NOMO-1 treated with dmso at 0.1 percent for 144 hours (cell line): ENCODE measurements at regions not wholly inside any gene's neighbourhood (a gene's known extent, or its start where the extent isn't known, plus 50 kb on each side); places are given as distances from the start of the nearest gene placed in this dataset.

Experiments
- DNase-seq: peaks from one replicate; lab custom pipeline; 2025; ENCODE audit not compliant: unreplicated experiment; lab: John Stamatoyannopoulos, UW

DNA sequence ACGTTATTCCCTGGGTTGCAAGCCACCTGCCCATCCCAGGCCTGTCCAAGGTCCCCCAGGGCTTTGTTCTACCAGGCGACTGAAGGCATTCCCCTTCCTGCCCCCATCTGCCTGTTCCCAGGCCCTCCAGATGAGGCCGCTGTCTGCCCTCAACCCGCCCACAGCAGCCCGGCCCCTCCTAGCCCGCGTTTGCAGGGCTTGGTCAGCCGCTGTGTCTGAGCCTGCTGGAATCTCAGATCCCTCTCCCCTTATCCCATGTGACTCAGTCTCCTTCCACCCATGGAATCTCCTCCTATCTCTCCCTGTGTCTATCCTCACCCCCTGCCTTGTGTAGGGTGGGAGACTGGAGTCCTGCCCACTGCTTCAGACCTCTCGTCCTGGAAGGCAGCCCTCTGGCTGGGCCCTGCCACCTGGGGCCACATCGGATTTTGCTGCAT is 186.0 kb upstream of the TNRC6C start:
- DNase-seq = peak; percentile 34

GRCh38 chr17:77772899-77773358 is 185.6 kb upstream of the TNRC6C start:
- DNase-seq = no peak

DNA sequence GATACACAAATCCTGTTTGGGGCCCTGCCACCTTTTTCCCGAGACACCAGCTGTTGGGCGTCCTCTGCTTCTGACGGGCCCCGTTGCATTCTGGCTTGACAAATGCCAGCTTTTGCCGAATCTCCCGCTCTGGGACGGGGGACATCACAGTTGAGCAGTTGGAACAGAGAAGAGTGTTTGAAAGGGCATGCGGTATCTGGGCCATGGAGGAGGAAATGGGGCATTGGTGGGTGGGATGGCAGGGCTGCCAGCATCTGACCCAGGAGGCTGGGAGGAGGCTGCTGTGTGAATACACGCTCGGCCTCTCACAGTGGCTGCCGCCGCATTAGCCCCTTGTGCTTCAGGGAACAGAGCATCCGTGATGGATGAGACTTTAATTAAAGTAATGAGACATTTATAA is 184.3 kb upstream of the TNRC6C start:
- no peak for DNase-seq

GRCh38 chr17:77778636-77779489 is 179.6 kb upstream of the TNRC6C start:
- no peak for DNase-seq

DNA sequence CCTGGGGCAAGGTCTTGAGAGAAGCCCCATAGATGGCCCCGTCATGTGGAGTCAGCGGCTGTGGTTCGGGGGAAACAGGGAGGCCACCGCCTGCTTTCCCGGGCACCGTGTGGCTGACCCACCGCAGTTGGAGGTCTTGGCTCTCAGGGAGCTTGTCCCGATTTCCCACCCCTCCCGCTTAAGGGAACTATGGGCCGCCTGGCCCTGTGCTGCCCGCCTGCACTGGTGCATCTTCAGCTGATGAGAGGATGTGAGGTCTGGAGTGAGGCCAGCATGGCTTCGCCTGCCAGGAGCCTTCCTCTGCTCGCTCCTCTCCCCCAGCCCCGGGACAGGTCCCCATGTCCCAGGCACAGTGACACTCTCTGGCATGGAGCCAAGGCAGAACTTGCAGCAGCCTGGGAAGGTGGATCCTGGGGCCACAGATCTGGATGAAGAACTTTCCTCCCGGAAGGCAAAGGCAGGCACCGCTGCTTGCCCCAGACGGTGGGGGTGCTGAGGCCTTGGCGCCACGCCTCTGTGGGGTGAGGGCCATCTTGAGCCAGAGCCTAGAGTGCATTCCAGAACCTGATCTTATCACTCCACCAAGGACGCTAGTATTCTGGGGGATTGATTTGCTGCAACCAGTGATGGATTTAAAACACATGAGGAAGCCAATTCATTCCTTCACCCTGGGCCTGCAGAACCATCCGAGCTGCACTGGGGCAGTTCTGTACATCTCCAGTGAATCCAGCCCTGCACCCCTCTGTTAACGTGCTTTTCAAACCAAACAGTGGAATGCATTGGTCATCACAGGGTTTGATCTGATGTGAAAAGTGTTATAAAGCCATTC is 178.6 kb upstream of the TNRC6C start:
- no peak for DNase-seq

- DNase-seq = no peak
Measured at GRCh38 chr17:77781536-77781935, 177.0 kb upstream of the TNRC6C start.

- no peak for DNase-seq
Measured at GRCh38 chr17:77782201-77782600, 176.3 kb upstream of the TNRC6C start.

GRCh38 chr17:77782611-77783010 is 175.9 kb upstream of the TNRC6C start:
- no peak for DNase-seq

GRCh38 chr17:77783991-77784820 is 174.3 kb upstream of the TNRC6C start:
- no peak for DNase-seq

- no peak for DNase-seq
Measured at GRCh38 chr17:77785312-77785905, 173.1 kb upstream of the TNRC6C start.

GRCh38 chr17:77786090-77786489 is 172.4 kb upstream of the TNRC6C start:
- DNase-seq = no peak

- DNase-seq = no peak
Measured at GRCh38 chr17:77786740-77787505, 171.6 kb upstream of the TNRC6C start.

DNA sequence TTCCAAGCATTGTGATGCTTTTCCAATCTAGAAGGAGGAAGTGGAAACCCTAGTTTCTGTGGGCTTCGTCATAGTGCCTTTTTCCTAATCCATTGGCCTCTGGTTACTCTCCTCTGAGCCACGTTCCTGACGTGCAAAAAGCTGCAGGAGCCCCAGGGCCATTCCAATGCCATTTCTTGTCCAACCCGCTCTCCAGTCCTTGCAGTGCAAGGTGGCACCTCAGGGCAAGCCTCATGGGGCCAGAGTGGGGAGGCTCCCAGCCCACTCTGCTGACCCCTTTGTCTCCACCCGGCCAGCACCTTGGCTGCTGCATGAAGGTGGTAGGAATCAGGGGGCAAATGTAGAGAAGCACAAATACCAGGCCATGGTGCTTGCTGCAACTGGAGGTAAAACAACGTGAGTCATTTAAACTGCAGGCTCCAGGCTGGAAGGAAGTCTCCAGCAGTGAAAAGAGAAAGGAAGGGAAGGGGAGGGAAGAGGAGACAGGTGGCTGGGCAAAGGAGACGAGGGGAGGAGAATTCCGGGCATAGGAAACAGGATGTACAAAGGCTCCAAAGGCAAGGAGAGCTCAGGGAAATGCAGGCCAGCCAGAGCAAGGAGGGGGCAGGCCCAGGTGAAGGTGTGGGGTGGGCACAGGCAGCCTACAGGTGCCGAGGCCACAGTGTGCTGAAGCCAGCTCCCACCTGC is 168.2 kb upstream of the TNRC6C start:
- DNase-seq = no peak

DNA sequence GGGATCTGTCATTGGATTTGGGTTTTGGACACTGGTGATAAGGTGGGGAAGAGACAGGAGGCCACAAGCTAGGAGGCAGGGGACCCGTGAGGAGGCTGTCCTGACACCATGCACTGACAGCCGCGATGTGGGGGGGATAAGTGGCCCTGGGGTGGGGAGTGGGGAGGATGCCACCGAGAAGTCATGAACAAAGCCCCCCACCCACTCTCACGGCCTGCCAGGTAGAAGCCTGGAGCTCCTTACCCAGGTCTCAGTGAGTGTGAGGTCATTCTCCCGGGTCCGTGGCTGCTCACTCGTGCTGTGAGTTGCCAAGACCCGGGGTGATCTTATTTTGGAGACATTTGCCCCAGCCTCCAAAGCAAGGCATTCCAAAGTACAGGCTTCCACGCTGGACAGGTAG is 165.9 kb upstream of the TNRC6C start:
- no peak for DNase-seq

GRCh38 chr17:77793146-77793970 is 165.1 kb upstream of the TNRC6C start:
- no peak for DNase-seq

- DNase-seq = no peak
Measured at GRCh38 chr17:77793971-77794235, 164.6 kb upstream of the TNRC6C start.

DNA sequence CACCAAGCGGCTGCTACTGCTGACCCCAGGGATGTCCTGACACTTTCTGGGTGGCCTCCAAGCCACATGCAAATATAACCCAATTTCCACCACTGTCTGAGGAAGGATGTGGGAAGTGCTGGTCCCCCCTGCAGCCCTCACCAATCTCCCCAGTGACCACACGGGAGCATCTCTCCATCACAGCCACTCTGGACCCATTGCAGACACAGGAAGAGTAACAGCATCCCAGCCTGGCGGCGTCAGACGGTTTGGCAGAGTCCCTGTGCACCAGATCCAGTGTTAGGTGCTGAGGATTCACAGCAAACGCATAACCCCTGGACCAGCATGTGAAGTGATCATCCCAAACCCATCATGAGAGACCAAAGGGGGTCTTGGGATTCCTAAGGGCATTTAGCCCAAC is 163.7 kb upstream of the TNRC6C start:
- DNase-seq = no peak

- DNase-seq = no peak
Measured at GRCh38 chr17:77795685-77796084, 162.8 kb upstream of the TNRC6C start.
